ENCODE measurements at regions not wholly inside any gene's neighbourhood (a gene's known extent, or its start where the extent isn't known, plus 50 kb on each side); places are given as distances from the start of the nearest gene placed in this dataset.

DNA sequence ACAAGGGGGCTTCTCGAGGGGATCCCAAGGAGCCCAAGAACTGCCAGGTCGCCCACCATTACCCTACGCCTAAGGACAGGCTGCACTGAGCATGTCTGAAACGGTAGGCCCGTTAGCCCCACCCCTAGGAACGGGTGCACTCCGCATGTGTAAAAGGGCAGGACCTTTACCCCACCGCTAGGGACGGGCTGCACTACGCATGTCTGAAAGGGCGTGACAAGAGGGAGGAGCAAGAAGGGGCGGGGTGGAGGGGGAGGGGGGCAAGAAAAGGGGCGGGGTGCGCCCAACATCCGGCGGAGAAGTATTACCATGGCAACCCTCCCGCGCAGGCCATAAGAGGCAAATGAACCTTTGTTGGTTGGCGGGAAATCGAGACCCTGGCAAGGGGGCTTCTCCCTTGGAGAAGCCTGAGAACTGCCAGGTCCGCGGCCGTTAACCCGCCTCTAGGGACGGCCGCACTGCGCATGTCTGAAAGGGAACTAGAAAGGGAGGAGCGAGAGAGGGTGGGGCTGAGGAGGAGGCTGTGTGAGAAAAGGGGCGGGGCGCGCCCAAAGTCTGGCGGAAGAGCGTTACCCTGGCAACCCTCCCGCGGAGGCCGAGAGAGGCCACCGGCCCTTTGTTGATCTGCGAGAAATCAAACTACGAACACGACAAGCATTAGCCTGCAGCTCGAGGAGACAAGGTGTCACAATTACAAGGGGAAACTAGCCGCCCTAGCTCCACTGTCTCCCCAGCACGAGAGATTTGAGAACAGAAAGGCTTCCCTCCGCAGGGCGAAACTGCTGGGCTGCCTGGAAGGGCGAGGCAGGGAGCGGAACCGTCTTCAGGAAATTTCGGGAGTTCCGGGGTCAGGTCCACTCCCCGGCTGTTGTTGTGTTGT is 2046.8 kb downstream of the TP53TG3F start:
- no peak for TF ChIP-seq EZH2phosphoT487 (IDR thresholded peaks at IDR 0.05; ENCODE audit: insufficient read depth, low read depth)
- TF ChIP-seq EZH2 (IDR thresholded peaks at IDR 0.05; ENCODE audit: insufficient read depth, poor library complexity, severe bottlenecking): no peak

Measured in GM23248 (cell line).